SK-N-SH (cell line): ENCODE measurements at regions not wholly inside any gene's neighbourhood (a gene's known extent, or its start where the extent isn't known, plus 50 kb on each side); places are given as distances from the start of the nearest gene placed in this dataset.

Source experiments
- CTCF ChIP-seq: fragments of 200-600 bp; sonication (generic); IDR thresholded peaks from 2 replicates; pipeline ENCODE4 v1.6.1; 2017; ENCODE audit warnings: antibody characterized with exemption, mild to moderate bottlenecking, moderate library complexity
- EP300 ChIP-seq, 2 experiments: IDR thresholded peaks; 2 replicates each; pipeline versions ENCODE4 v1.4.0 to v1.6.1; 2012; ENCODE audit warnings: borderline replicate concordance in 1 of 2, low read depth in 1 of 2, low read length in 1 of 2
- EZH2phosphoT487 ChIP-seq: fragments of 200-600 bp; sonication (generic); IDR thresholded peaks from 2 replicates; pipeline ENCODE4 v1.6.1; 2017; ENCODE audit warnings: low read depth, mixed run types, mild to moderate bottlenecking, antibody characterized with exemption, moderate library complexity, borderline replicate concordance
- FOSL2 ChIP-seq: IDR thresholded peaks from 2 replicates; pipeline ENCODE4 v1.4.0; 2012; ENCODE audit warnings: low read depth, mild to moderate bottlenecking, moderate library complexity, borderline replicate concordance
- FOXJ3 ChIP-seq: sonication (generic); formaldehyde crosslinking; IDR thresholded peaks from 2 replicates; pipeline ENCODE4 v1.5.1; 2020; ENCODE audit warnings: mild to moderate bottlenecking, missing genetic modification reagents
- FOXM1 ChIP-seq: IDR thresholded peaks from 2 replicates; pipeline ENCODE4 v1.4.0; 2012; ENCODE audit warnings: low read depth, mild to moderate bottlenecking
- GATA2 ChIP-seq: sonication (generic); formaldehyde crosslinking; IDR thresholded peaks from 2 replicates; pipeline ENCODE4 v1.5.0; 2020; ENCODE audit warnings: mild to moderate bottlenecking, missing genetic modification reagents
- JUND ChIP-seq: IDR thresholded peaks from 2 replicates; pipeline ENCODE4 v1.4.0; 2012
- MAX ChIP-seq: IDR thresholded peaks from 2 replicates; pipeline ENCODE4 v1.4.0; 2012; ENCODE audit warnings: low read depth
- MXI1 ChIP-seq: IDR thresholded peaks from 2 replicates; pipeline ENCODE4 v1.6.1; 2012; ENCODE audit warnings: mild to moderate bottlenecking, low read depth, low read length, improper control_type of control experiment
- NRF1 ChIP-seq: IDR thresholded peaks from 2 replicates; pipeline ENCODE4 v1.6.1; 2012; ENCODE audit warnings: low read depth, mild to moderate bottlenecking, low read length
- POLR2AphosphoS5 ChIP-seq: IDR thresholded peaks from 2 replicates; pipeline ENCODE4 v1.6.1; 2012; ENCODE audit warnings: low read depth, low read length
- RAD21 ChIP-seq: IDR thresholded peaks from 2 replicates; pipeline ENCODE4 v1.6.1; 2012; ENCODE audit warnings: mild to moderate bottlenecking, low read length
- REST ChIP-seq: IDR thresholded peaks from 2 replicates; pipeline ENCODE4 v1.6.1; 2012; ENCODE audit warnings: mild to moderate bottlenecking, low read depth, low read length, moderate library complexity
- RXRA ChIP-seq: IDR thresholded peaks from 2 replicates; pipeline ENCODE4 v1.4.0; 2012; ENCODE audit warnings: low read depth, mild to moderate bottlenecking, borderline replicate concordance
- SIN3A ChIP-seq: IDR thresholded peaks from 2 replicates; pipeline ENCODE4 v1.6.1; 2012; ENCODE audit warnings: low read depth, mild to moderate bottlenecking, low read length, moderate library complexity, borderline replicate concordance
- SMC3 ChIP-seq: IDR thresholded peaks from 2 replicates; pipeline ENCODE4 v1.6.1; 2012; ENCODE audit warnings: low read depth, low read length, improper control_type of control experiment
- TCF12 ChIP-seq: IDR thresholded peaks from 2 replicates; pipeline ENCODE4 v1.4.0; 2012
- TEAD4 ChIP-seq: IDR thresholded peaks from 2 replicates; pipeline ENCODE4 v1.4.0; 2012; ENCODE audit warnings: mild to moderate bottlenecking, borderline replicate concordance; ENCODE audit not compliant: insufficient read depth
- YY1 ChIP-seq: IDR thresholded peaks from 2 replicates; pipeline ENCODE4 v1.4.0; 2012; ENCODE audit warnings: low read depth, mild to moderate bottlenecking
- ZBTB33 ChIP-seq: IDR thresholded peaks from 2 replicates; pipeline ENCODE4 v1.4.0; 2012; ENCODE audit warnings: low read depth, borderline replicate concordance

- TF ChIP-seq ZBTB33 (no peak), EP300 (IDR thresholded peaks at IDR 0.05; ENCODE audit: borderline replicate concordance in 1 of 2, low read depth in 1 of 2, low read length in 1 of 2) (peak in 1 of 2 experiments; percentile 85; a peak in 1 of 4 replicates), POLR2AphosphoS5 (peak; percentile 19; the same call in 1 of the 2 replicates), TEAD4 (peak; percentile 76; the same call in 1 of the 2 replicates), MXI1 (no peak), JUND (peak; percentile 85), FOSL2 (peak; percentile 92), SMC3 (no peak), NRF1 (no peak), SIN3A (no peak), CTCF (no peak), RXRA (peak; percentile 76; the same call in 1 of the 2 replicates), YY1 (no peak), EZH2phosphoT487 (no peak), FOXM1 (no peak), FOXJ3 (CRISPR knock-in tag) (no peak), REST (no peak), TCF12 (peak; percentile 79), MAX (0 out of 2 replicates have a peak, but pooled peaks have one; percentile 15), GATA2 (CRISPR knock-in tag) (no peak), RAD21 (no peak)
Observed at GRCh38 chr2:18834341-18834740, 245.0 kb upstream of the NT5C1B start (continued).
